T-helper 22 cell (primary cell): ENCODE measurements at regions not wholly inside any gene's neighbourhood (a gene's known extent, or its start where the extent isn't known, plus 50 kb on each side); places are given as distances from the start of the nearest gene placed in this dataset.

Source experiments
- DNase-seq: peaks from one replicate; pipeline ENCODE4 v3.0.0-alpha.2; 2020; ENCODE audit warnings: low read depth

DNA sequence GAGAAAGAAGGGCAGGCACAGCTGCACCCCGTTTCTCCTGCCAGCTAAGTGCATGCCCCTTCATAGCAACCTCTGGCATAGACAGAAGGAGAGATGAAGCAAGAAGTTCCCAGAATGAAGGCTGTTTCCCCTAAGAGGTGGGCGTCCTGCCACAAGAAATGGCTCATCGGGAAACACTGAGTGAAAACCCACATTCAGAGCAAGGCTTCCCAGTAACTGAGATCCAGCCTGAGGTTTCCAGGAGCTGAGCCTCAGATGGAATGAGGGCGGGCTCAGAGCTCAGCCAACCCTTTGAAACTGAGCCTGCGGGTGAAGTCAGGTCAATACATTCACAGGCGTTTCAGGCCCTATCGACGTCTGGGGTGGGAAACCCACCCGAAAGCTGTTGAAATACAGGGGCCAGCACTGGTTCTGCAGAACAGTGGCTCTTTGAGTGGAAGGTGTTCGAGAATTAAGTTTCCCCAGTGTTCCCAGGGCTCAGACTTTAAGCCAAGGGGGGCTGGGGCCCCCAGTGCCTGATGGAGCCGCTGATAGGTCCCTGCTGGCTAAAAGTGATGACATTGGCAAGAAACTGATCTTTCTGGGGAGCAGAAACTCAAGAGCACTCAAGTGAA is 510.2 kb downstream of the RPS24 start:
- DNase-seq: no peak

DNA sequence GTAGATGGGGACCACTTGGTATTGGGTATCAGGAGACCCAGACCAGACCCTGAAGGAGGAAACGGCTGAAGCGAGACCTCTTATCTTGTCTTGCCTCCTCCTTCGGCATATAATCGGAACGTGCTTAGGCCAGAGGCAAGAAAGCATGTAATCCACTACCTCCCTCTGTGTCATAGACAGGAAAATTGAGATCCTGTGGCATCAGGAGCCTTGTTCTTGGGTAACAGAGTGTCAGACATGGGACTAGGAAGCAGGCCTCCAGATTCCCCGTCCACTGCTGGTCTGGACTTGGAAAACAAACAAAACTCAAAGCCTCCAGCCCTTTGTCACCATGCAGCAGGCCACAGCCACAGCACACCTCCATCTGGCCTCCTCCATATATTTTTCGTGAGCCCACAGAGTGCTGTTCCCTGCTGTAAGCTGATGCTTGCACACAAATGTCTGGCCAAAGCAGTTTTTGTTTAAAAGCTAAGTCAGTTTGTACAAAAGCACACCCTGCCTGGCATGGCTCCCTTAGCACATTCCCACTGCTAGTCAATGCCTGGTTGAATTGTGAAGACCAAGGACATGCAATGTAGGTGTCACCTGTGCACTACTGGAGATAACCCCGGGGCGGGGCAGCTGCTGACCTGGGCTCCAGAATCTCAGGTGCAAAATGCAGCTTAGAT is 510.9 kb downstream of the RPS24 start:
- no peak for DNase-seq

DNA sequence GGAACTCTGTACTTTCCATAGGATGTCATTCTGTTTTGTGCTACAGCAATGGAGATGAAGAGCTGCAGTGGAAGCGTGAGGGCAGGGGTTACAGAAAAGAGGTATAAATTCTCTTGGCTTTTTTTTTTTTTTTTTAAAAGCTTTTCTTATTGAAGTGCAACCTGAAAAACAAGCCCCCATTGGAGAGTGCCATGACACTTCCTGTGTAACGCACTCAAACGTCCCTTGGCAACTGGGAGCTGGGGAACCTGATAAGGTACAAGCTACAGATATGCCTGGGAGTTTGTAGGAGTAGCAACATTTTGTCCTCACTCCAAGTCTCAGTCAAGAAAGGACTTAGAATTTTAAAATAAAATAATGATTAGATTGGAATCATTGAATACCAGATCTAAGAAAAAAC is 512.1 kb downstream of the RPS24 start:
- no peak for DNase-seq

DNA sequence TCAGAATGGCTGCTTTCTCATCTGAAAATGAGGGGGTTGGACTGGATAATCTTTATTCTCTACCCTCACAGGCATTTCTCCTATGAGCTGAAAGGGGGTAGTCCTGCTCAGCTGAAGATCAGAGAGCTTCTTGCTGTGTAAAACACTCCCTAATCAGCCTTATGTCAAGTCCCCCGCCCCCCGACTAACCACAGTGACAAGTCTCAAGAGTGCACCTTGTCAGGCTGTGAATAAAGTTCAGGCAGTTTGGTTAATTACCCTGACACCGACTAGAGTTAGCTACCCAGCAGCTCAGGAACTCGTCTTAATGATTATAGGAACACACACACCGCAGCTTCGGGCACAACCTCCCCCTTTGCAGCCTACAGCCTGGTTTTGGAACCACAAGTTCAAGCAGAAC is 513.7 kb downstream of the RPS24 start:
- no peak for DNase-seq

DNA sequence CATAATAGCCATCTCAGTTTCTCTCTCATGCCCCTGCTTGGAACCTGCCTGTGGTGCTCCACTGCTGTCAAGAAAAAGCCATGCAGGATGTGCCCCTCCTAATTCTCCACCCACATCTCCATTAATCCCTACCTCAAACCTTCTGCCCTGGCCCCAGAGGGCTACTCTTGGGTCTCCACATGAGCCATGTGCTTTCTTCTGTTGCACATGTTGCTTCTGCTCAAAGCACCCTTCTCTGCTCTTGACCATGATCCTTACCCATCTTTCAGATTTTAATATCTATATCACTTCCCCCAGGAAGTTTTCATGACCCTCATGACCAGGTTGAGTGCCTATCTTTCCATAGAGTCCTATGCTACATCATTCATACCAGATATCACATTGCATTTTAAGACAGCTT is 514.2 kb downstream of the RPS24 start:
- no peak for DNase-seq

DNA sequence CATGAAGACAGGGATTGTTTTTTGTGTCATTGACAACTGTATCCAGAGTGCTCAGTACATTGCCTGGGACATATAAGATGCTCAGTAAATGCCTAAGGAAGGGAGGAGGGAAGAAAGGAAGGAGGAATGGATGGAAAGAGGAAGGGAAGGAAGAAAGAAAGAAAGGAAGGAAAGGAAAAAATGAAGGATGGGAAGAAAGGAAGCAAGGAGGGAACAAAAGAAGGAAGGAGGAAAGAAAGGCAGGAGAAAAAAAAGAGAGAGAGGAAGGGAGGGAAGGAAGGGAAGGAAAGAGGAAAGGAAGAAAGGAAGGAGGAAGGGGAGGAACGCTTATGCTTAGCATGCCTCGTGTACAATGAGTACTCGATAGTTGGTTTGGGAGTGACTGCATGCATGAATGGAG is 514.7 kb downstream of the RPS24 start:
- no peak for DNase-seq

DNA sequence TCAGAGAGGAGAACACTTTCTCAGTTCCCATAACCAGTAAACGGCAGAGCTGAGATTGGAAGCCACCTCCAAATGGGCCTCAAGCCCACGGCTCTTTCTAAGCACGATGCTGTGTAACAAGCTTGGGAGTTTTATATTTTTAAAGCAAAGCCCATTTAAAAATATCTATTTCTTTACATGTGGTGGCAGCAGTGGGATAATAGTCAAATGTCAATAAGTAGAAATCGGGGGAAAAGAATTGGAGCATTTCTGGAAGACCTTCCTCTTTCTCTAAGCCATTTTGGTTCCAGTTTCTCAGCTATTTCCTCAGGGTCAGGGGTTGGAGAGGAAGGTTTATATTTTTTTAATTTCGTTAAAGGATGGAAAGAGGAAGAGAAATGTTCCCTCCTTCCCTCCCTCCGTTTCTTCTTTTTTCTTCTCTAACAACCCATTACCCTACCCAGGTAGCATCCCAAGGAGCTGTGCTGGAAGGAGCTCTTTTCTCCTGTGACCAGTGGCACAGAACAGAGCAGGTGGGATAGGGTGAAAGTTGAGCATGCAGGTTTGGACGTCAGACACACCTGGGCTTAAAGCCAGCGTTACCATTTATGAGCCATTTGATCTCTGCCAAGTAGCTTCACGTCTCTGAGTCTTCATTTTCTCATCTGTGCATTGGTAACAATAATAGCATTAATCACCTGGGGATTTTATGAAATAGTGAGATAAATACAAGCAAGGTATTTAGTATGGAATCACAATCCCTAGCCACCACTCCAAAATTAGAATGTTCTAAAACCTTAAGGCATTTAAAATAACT is 515.7 kb downstream of the RPS24 start:
- no peak for DNase-seq

DNA sequence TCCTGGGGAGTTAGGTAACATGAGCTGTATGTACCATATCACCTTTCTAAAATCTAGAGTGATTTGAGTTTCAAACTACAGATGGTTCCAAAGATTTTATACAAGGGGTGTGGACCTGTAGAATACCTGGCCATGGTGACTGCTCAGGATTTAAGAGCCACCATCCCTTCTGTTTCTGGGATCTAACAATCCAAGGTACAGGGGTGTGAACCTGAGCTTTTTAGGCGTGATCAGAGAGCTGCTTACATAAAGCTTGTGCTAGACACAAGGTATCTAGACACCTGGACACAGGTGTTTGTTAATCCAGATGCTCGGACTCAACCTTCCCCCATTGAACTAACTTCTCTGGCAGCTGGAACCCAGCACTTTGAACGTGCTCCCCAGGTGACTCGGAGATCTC is 516.4 kb downstream of the RPS24 start:
- no peak for DNase-seq

DNA sequence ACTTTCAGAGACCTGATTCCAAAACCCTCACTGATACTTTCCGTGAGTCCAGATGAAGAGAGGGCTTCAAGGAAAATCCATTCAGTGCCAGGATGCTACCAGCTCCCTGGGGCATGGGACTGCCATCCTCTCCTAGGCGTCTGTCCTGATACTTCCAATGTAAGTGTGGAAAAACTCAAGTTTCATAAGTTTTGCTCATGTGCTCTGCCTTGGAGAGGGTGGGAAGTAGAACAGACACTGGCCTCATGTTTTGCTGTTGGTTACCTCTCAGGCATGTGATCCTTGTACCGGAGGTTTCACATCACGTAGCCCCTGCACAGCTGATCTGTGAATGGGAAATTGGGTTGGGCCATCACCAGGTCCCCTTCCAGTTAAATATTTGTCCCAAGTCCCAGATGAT is 517.1 kb downstream of the RPS24 start:
- no peak for DNase-seq

DNA sequence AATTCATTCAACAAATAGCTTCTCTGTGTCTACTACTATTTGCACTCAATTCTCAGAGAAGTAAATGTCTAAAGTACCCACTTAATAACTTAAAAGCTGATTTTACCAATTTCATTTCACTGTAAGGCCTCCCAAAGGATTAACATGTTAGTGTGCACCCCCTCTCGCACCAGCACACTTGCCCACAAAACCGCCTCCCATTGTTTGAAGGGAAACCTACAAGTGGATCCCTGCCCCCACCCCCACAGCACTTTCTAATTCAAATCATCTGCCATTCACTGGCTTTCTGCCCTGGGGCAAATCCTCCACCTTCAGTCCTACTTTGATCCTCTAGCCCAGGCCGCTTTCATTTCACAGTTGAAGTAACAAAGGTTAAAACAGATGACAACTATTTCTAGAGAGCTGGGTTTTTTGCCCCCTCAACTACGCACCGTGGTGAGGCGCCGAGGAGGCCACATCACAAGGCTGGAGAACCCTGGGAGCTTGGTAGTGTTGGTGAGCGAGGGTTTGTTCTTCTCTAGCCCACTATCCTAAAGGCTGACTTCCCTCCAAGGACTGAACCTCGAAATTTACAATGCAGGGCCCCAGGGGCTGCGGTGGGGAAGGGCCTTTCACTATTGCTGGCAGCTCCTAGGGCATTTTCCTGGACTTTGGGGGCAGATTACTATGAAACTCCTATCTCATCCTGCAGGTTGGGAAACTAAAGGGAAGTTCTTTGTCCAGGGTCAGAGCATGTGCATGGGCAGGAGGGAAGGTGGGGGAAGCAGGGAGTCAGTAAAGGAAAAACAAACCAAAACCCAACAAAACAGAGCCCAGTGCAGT is 517.4 kb upstream of the ZMIZ1 start:
- no peak for DNase-seq

DNA sequence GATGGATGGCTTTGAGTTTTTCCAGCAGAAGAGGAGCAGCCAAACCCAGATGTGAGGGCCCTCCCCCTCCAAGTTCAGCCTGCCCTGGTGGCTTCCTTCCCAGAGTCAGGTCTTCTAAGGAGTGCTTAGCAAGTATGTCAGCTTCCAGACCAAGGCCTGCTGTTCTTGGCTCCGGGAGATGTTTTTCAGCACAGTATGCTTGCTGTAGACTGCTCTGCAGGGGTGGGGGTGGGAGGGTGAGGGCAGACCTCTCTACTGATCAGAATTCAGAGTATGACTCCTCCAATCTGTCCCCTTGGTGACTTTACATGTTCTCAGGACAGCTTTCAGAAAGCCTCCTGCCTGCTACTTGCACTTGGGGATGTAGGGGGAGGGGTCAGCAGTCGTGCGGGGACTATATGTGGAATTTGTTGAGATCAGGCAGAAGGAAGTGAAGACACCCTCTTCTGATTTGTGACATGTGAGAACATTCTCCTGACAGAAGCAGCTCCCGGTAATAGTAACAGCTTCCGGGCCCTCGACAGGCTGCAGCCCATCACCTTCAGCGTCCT is 516.4 kb upstream of the ZMIZ1 start:
- DNase-seq: no peak

DNA sequence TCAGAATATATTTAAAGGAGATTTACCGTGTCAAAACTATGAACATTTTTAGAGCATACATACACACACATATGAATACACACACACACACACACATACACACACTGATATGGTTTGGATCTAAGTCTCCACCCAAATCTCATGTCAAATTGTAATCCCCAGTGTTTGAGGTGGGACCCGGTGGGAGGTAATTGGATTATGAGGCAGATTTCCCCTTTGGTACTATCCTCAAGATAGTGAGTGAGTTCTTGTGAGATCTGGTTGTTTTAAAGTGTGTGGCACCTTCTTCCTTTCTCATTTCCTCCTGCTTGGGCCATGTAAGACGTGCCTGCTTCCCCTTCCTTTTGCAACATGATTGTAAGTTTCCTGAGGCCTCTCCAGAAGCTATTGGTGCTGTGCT is 515.0 kb upstream of the ZMIZ1 start:
- no peak for DNase-seq

DNA sequence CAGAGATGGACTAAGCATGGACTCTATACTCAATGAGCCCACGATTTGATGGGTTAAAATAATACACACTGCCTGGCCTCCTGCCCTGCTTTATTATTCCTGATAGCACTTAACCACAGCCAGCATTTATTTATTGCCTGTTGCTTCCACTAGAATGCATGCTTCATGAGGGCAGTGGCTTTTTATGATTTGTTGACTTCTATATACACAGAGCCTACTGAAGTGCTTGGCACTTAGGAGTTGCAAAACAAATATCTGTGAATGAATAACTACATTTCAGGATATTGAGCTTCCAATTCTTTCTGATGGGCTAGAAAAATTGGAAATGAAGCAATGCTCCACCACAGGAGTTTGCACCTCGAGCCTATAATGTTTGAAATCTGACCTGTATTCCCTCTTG is 513.6 kb upstream of the ZMIZ1 start:
- no peak for DNase-seq

DNA sequence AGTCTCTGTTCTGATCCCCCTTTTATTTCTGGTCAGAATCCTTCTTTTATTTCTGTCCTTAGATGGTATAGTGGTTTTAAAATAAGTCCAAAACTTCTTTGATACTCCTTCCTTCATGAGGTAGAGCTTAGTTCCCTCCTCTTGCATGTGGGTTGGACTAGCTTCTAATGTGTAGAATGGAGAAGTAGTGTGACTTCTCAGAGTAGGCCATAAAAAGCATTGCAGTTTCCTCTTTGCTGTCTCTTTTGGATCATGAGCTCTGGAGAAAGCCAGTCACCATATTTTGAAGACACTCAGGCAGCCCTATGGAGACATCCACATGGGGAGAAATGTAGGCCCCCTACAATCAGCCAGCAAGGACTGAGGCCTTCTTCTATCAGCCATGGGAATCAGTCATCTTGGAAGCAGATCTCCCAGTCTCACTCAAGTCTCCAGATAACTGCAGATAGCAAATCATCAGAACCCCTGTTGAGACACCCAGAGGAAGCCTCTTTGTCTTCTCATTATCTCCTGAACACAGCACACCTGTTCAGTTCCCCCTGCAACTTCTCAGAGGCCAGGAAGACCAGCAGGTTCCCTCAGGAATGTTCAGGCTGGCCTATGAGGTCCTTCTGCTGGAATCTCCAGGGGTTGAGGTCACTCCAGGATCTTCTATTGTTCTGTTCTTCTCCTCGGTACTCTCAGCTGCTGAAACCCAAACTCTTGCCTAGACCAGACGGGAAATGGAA is 511.9 kb upstream of the ZMIZ1 start:
- no peak for DNase-seq

DNA sequence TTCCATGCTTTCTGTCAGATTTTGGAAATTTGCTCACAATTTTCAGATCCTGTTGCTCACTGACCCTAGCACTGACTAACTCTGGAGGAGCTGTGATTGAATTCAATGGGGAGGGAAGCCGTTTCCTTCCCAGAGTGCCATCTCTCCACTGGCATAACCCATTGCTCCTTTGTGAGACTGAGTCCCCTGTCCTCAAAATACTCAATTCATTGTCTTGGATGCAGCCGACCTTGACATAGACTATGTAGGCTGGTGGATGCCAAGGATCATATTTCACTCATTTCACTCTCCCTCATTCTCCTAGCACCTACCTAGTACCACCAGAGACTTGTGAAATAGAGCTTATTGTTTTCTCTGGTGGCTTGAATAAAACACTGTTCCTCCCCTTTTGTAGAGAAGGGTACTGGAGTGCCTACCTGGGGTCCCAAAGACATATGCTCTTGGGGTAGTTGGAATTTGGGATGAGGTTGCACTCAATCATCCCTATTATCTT is 511.3 kb upstream of the ZMIZ1 start:
- DNase-seq: no peak

DNA sequence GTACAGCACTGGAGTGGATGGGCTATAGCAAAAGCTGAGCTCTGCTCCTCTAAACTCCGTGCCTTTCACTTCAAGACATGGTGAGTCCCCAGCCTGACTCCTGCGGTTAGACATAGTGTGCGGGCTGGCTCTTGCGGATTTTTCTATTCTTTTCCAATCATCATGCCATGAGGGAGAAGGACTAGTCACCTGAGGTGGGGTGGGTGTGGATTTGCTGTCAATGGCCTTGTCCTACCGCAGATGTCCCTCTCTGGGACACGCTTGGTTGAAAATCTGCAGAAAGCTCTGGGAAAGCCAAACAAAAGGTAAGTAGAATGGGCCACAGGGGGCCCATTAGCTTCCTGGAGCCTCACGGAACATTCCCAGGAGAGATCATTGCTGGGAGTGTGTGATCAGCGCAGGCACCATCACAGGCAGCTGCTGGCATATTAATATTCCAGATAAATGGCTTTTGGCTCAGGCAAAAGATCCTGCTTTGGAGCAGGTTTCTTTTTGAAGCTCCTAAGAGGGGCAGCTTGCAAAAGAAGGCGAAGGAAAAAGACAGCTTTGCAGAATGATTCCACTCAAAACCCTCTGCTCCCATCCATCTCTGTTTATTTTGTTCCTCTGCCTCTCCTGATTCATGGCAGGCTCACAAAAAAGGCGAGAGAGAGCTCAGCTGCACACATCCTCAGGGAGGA is 509.0 kb upstream of the ZMIZ1 start:
- DNase-seq: no peak

DNA sequence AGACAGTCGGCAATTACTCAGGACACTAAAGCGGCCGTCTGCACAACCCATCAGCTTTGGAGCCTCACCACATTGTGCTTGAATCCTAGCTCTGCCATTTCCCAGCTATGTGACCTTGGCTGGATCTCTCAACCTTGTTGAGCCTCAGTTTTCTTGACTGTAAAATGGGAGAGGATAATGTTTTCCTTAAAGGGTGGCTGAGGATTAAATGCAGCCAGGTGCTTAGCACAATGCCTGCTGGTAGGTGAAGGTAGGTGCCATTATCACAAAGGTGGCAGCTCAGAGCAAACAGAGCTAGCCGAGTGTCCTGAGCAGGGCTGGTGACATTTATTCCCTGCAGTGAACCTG is 508.5 kb upstream of the ZMIZ1 start:
- no peak for DNase-seq

DNA sequence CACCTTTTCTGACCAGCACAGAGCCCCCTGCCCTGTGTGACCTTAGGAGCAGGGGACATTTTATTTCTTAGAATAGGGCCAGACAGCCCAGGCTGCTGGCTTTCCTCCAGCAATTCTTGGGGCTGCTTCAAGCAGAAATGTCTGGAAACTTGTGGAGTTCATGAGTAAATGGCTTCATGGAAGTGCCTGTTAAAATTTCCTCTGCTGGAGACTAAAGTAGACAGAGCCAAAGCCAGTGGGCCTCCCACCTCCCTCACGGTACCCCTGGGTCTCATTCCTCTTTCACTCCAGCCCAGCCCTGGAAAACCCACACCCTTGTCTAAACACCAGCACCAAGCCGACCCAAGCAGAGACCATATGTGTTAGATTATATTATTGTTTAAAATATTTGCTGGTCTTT is 505.5 kb upstream of the ZMIZ1 start:
- no peak for DNase-seq

DNA sequence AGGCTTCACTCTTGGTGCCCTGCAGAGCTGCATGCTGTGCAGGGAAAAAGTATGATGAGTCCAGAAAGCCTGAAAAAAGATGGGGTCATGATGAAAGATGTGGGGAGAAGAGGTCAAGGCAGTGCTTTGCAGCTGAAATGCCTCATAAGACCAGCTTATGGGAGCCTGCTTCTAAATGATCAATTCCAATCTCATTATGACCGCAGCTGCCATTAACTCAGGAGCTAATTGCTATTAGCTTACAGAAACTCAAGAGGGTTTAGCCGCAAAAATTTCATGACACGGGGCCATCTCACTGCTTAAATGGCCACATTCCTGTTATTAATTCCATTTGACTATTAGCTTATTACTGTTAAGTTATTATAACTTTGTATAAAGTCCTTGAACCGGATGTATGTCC is 502.9 kb upstream of the ZMIZ1 start:
- no peak for DNase-seq

DNA sequence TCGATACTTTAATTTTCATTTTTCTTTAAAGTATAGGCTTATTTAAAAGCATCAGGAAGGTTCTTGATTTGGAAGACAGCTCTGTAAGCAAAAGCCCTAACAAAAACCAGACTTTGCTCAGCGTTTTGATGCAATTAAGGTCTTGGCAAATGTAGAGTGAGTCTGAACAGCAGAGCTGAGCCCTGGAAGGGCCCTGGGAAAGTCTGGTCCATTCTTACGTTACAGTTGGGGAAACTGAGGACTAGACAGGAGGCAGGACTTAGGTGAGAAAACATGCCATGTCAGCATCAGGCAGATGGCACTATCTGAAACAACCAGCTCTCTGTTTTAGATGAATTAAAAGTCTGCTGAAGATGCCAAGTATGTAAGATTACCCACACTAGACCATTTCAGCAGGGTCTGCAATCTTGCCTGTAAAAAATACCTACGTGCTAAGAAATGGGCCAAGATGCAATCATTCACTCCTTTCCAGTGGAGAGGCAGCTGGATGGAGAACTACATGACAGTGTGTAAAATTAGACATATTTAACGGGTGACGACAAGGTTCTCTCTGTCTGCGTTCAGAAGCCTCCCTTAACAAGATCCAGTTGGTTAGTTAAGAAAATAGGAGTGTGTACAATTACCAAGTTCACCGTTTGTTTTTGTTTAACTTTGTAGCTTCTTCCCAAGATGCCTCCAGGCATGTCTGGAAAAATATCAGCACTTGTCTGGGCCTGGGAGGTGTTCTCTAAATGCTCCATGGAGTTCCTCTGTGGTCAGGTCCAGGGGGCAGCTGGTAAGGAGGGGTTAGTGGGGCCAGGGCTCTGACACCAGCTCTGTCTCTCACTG is 502.3 kb upstream of the ZMIZ1 start:
- DNase-seq: no peak
